HL-60 (cell line): ENCODE measurements at regions not wholly inside any gene's neighbourhood (a gene's known extent, or its start where the extent isn't known, plus 50 kb on each side); places are given as distances from the start of the nearest gene placed in this dataset.
"Not testable (repeated sequence)": the region's sequence is repeated elsewhere in the genome, so short reads cannot be mapped to it uniquely, and the experiment has no call there.

ENCODE experiments used
- DNase-seq, 2 experiments: peaks; one replicate each; pipeline ENCODE4 v3.0.0-alpha.2; 2010 to 2020; ENCODE audit warnings: low read depth in 1 of 2, low spot score in 1 of 2
- H3K27ac ChIP-seq: fragments of 250-450 bp; sonication (Bioruptor Pico); replicated peaks from 2 replicates; pipeline ENCODE4 v1.5.1; 2020; ENCODE audit warnings: mild to moderate bottlenecking, moderate library complexity
- H3K27me3 ChIP-seq: fragments of 250-450 bp; sonication (Bioruptor Pico); 2 replicates; pipeline ENCODE4 v1.5.1; 2021; ENCODE audit warnings: mild to moderate bottlenecking, moderate library complexity; ENCODE audit not compliant: insufficient read depth, poor library complexity, severe bottlenecking
- H3K4me3 ChIP-seq: replicated peaks from 2 replicates; pipeline ENCODE4 v1.5.1; 2011; ENCODE audit warnings: mild to moderate bottlenecking, control low read depth, low read length; ENCODE audit not compliant: insufficient read depth
- CTCF ChIP-seq: IDR thresholded peaks from one replicate; pipeline ENCODE4 v1.5.1; 2011; ENCODE audit warnings: low read length, control low read depth, inconsistent platforms; ENCODE audit not compliant: insufficient read depth
- GABPA ChIP-seq: IDR thresholded peaks from 2 replicates; pipeline ENCODE4 v1.6.1; 2012; ENCODE audit warnings: low read depth
- POLR2AphosphoS5 ChIP-seq: IDR thresholded peaks from 2 replicates; pipeline ENCODE4 v1.6.1; 2012; ENCODE audit warnings: low read depth
- REST ChIP-seq: IDR thresholded peaks from 2 replicates; pipeline ENCODE4 v1.6.1; 2012; ENCODE audit warnings: low read depth; ENCODE audit not compliant: insufficient replicate concordance
- SPI1 ChIP-seq: IDR thresholded peaks from 2 replicates; pipeline ENCODE4 v1.6.1; 2012; ENCODE audit warnings: low read depth, mild to moderate bottlenecking, borderline replicate concordance

- TF ChIP-seq POLR2AphosphoS5 (no peak), REST (no peak), GABPA (no peak), CTCF (no peak), SPI1 (no peak)
- Histone ChIP-seq H3K4me3 (no peak overlapping the region), H3K27ac (no peak overlapping the region), H3K27me3 (no peaks in the 10 kb centered on the region)
- no peak for DNase-seq
Observed at GRCh38 chr3:194949592-194949991, 263.9 kb downstream of the FAM43A start.

- Histone ChIP-seq H3K4me3 (no peak overlapping the region), H3K27ac (no peak overlapping the region), H3K27me3 (no peaks in the 10 kb centered on the region)
- no peak for DNase-seq
- no peak for TF ChIP-seq CTCF
- TF ChIP-seq POLR2AphosphoS5, result no peak
- no peak for TF ChIP-seq SPI1
- TF ChIP-seq GABPA, result no peak
- TF ChIP-seq REST, result no peak
Observed at GRCh38 chr3:194950906-194951628, 265.4 kb downstream of the FAM43A start.

GRCh38 chr3:194951629-194951920 lies 265.9 kb downstream of the FAM43A start:
- DNase-seq, result not testable (repeated sequence)

GRCh38 chr3:194951931-194952582 lies 266.4 kb downstream of the FAM43A start:
- no peak for DNase-seq
- TF ChIP-seq REST (no peak), POLR2AphosphoS5 (no peak), SPI1 (no peak), CTCF (no peak), GABPA (no peak)
- no peaks in the 10 kb centered on the region for H3K27me3 ChIP-seq

More at GRCh38 chr3:194951629-194951920, 265.9 kb downstream of the FAM43A start:
- H3K4me3 ChIP-seq, H3K27me3 ChIP-seq, H3K27ac ChIP-seq: not testable (repeated sequence)

More at GRCh38 chr3:194951931-194952582, 266.4 kb downstream of the FAM43A start:
- H3K27ac ChIP-seq, result no peak overlapping the region
- no peak overlapping the region for H3K4me3 ChIP-seq
